ENCODE measurements at regions not wholly inside any gene's neighbourhood (a gene's known extent, or its start where the extent isn't known, plus 50 kb on each side); places are given as distances from the start of the nearest gene placed in this dataset.

GRCh38 chr6:26286168-26286877, 78.7 kb upstream of the BTN3A2 start:
- H3K4me3 Mint-ChIP-seq (ENCODE audit: unreplicated experiment): peak overlapping the region; percentile 93
- peaks cover 19% of the 10 kb centered on the region for H3K9me3 Mint-ChIP-seq (ENCODE audit: unreplicated experiment)
- peaks cover 6% of the 10 kb centered on the region for H3K36me3 Mint-ChIP-seq (ENCODE audit: unreplicated experiment)
- TF ChIP-seq, protein P1, sequence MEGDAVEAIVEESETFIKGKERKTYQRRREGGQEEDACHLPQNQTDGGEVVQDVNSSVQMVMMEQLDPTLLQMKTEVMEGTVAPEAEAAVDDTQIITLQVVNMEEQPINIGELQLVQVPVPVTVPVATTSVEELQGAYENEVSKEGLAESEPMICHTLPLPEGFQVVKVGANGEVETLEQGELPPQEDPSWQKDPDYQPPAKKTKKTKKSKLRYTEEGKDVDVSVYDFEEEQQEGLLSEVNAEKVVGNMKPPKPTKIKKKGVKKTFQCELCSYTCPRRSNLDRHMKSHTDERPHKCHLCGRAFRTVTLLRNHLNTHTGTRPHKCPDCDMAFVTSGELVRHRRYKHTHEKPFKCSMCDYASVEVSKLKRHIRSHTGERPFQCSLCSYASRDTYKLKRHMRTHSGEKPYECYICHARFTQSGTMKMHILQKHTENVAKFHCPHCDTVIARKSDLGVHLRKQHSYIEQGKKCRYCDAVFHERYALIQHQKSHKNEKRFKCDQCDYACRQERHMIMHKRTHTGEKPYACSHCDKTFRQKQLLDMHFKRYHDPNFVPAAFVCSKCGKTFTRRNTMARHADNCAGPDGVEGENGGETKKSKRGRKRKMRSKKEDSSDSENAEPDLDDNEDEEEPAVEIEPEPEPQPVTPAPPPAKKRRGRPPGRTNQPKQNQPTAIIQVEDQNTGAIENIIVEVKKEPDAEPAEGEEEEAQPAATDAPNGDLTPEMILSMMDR (IDR thresholded peaks at IDR 0.05; ENCODE audit: partially characterized antibody, unreplicated experiment): no peak
- peaks cover 4% of the 10 kb centered on the region for H3K4me1 Mint-ChIP-seq (ENCODE audit: low read depth, unreplicated experiment)
- peak overlapping the region; percentile 91 for H3K27ac Mint-ChIP-seq (ENCODE audit: unreplicated experiment)
- DNase-seq: peak; percentile 39
- H3K27me3 Mint-ChIP-seq (ENCODE audit: unreplicated experiment): peaks cover 19% of the 10 kb centered on the region

DNA sequence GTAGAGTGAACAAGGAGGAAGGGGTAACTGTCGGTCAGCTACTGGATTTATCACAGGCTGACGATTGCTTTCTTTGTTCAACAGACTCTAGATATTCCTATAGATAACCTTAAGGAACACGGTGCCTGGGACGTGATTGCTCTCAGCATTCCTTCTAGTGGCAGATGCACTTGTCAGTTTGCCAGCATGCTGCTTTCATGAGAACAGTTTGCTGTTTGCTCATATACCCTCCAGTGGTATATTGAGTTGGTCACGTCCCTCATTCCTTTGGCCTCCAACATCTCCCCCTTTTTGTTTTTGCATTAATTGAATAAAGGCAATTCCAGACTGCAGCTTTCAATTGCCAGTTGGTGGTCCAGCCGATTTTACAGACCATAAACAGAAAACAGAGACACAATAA, 76.8 kb upstream of the BTN3A2 start:
- DNase-seq: no peak

DNA sequence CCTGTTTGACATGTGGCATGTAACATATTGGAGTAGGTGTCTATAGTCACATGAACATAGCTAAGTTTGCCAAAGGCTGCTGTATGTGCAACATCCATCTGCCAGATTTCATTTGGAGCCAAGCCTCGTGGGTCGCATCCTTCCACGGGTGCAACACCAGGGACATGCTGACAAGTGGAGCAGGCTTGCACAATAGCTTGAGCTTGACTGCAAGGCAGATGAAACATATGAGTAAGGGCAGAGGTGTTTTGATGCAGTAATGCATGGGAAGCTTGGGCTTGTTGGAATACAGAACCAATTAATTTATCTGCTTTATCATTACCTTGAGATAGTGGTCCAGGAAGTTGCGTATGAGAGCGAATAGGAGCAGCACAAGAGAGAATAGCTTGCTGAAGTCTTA, 74.1 kb upstream of the BTN3A2 start:
- peaks cover 7% of the 10 kb centered on the region for H3K27me3 Mint-ChIP-seq (ENCODE audit: unreplicated experiment)
- peaks cover 7% of the 10 kb centered on the region for H3K9me3 Mint-ChIP-seq (ENCODE audit: unreplicated experiment)
- H3K4me1 Mint-ChIP-seq (ENCODE audit: low read depth, unreplicated experiment): peaks cover 4% of the 10 kb centered on the region
- no peak for DNase-seq
- H3K27ac Mint-ChIP-seq (ENCODE audit: unreplicated experiment): no peak overlapping the region
- peaks cover 6% of the 10 kb centered on the region for H3K36me3 Mint-ChIP-seq (ENCODE audit: unreplicated experiment)
- TF ChIP-seq, protein P1 (IDR thresholded peaks at IDR 0.05; ENCODE audit: partially characterized antibody, unreplicated experiment): no peak
- H3K4me3 Mint-ChIP-seq (ENCODE audit: unreplicated experiment): no peak overlapping the region

More for the DNA sequence above, 76.8 kb upstream of the BTN3A2 start:
- no peak overlapping the region for H3K4me3 Mint-ChIP-seq (ENCODE audit: unreplicated experiment)
- H3K36me3 Mint-ChIP-seq (ENCODE audit: unreplicated experiment): peaks cover 6% of the 10 kb centered on the region
- peaks cover 19% of the 10 kb centered on the region for H3K9me3 Mint-ChIP-seq (ENCODE audit: unreplicated experiment)
- no peak overlapping the region for H3K27ac Mint-ChIP-seq (ENCODE audit: unreplicated experiment)
- TF ChIP-seq, protein P1 (IDR thresholded peaks at IDR 0.05; ENCODE audit: partially characterized antibody, unreplicated experiment): no peak
- H3K27me3 Mint-ChIP-seq (ENCODE audit: unreplicated experiment): peaks cover 19% of the 10 kb centered on the region
- peaks cover 4% of the 10 kb centered on the region for H3K4me1 Mint-ChIP-seq (ENCODE audit: low read depth, unreplicated experiment)

- Mint-ChIP-seq H3K9me3 (ENCODE audit: unreplicated experiment) (no peaks in the 10 kb centered on the region), H3K27me3 (ENCODE audit: unreplicated experiment) (no peaks in the 10 kb centered on the region), H3K4me1 (ENCODE audit: low read depth, unreplicated experiment) (no peaks in the 10 kb centered on the region), H3K4me3 (ENCODE audit: unreplicated experiment) (no peak overlapping the region), H3K36me3 (ENCODE audit: unreplicated experiment) (no peaks in the 10 kb centered on the region), H3K27ac (ENCODE audit: unreplicated experiment) (no peak overlapping the region)
- TF ChIP-seq, protein P1 (IDR thresholded peaks at IDR 0.05; ENCODE audit: partially characterized antibody, unreplicated experiment): no peak
- DNase-seq: no peak
Observed at GRCh38 chr6:26292709-26293108, 72.3 kb upstream of the BTN3A2 start.

- TF ChIP-seq, protein P1 (IDR thresholded peaks at IDR 0.05; ENCODE audit: partially characterized antibody, unreplicated experiment): no peak
- Mint-ChIP-seq H3K36me3 (ENCODE audit: unreplicated experiment) (no peaks in the 10 kb centered on the region), H3K4me1 (ENCODE audit: low read depth, unreplicated experiment) (no peaks in the 10 kb centered on the region), H3K27ac (ENCODE audit: unreplicated experiment) (no peak overlapping the region), H3K9me3 (ENCODE audit: unreplicated experiment) (no peaks in the 10 kb centered on the region), H3K27me3 (ENCODE audit: unreplicated experiment) (no peaks in the 10 kb centered on the region), H3K4me3 (ENCODE audit: unreplicated experiment) (no peak overlapping the region)
- DNase-seq: no peak
Observed at GRCh38 chr6:26294302-26294701, 70.7 kb upstream of the BTN3A2 start.
